ENCODE measurements at regions not wholly inside any gene's neighbourhood (a gene's known extent, or its start where the extent isn't known, plus 50 kb on each side); places are given as distances from the start of the nearest gene placed in this dataset.

DNA sequence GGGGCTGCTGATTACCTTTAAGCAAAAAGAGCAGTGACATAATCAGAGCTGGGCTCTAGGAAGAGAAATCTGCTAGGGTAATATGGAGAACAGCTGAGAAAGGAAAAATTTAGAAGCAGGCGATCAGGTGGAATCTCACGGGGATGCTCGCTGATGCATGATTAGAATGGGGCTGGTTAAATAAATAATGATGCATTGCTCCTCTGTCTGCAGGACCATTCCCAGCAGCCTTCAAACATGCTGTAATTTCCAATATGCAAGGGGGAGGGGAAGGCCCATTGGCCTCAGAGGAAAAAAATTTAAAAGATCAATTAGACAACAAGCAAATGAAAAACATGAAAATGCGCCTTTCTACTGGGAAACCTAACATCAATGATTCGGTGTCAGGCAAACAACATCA is 65.6 kb upstream of the C10orf90 start:
- H3K4me3 ChIP-seq (replicated peaks in 1 of 3; ENCODE audit: insufficient read depth in 1 of 3, low read depth in 1 of 3, low read length in 3 of 3) = no peak overlapping the region
- no peaks in the 10 kb centered on the region for H3K9me3 ChIP-seq (replicated peaks; ENCODE audit: control insufficient read depth, insufficient read depth, low read length)
- H3K79me2 ChIP-seq (ENCODE audit: control insufficient read depth, insufficient read depth, low read length) = no peaks in the 10 kb centered on the region
- TF ChIP-seq, protein P1, sequence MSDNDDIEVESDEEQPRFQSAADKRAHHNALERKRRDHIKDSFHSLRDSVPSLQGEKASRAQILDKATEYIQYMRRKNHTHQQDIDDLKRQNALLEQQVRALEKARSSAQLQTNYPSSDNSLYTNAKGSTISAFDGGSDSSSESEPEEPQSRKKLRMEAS (IDR thresholded peaks at IDR 0.05; ENCODE audit: insufficient read depth, insufficient read length) = no peak
- no peak for TF ChIP-seq POLR2AphosphoS5 (IDR thresholded peaks at IDR 0.05; ENCODE audit: insufficient read depth, low read depth, low read length)
- TF ChIP-seq, protein P2, sequence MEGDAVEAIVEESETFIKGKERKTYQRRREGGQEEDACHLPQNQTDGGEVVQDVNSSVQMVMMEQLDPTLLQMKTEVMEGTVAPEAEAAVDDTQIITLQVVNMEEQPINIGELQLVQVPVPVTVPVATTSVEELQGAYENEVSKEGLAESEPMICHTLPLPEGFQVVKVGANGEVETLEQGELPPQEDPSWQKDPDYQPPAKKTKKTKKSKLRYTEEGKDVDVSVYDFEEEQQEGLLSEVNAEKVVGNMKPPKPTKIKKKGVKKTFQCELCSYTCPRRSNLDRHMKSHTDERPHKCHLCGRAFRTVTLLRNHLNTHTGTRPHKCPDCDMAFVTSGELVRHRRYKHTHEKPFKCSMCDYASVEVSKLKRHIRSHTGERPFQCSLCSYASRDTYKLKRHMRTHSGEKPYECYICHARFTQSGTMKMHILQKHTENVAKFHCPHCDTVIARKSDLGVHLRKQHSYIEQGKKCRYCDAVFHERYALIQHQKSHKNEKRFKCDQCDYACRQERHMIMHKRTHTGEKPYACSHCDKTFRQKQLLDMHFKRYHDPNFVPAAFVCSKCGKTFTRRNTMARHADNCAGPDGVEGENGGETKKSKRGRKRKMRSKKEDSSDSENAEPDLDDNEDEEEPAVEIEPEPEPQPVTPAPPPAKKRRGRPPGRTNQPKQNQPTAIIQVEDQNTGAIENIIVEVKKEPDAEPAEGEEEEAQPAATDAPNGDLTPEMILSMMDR (IDR thresholded peaks at IDR 0.05; ENCODE audit: extremely low read depth in 1 of 2, insufficient read depth in 1 of 2, low read depth in 1 of 2, low read length in 2 of 2) = no peak
- TF ChIP-seq MYC (IDR thresholded peaks at IDR 0.05; ENCODE audit: low read depth, low read length) = no peak
- TF ChIP-seq GATA2 (IDR thresholded peaks at IDR 0.05; ENCODE audit: insufficient read depth, insufficient read length, low read depth, low read length) = no peak
- TF ChIP-seq JUN (IDR thresholded peaks at IDR 0.05; ENCODE audit: borderline replicate concordance, insufficient read depth, insufficient read length, low read depth) = no peak
- TF ChIP-seq FOS (IDR thresholded peaks at IDR 0.05; ENCODE audit: borderline replicate concordance, insufficient read depth, low read length) = no peak
- no peak for TF ChIP-seq POLR2A (IDR thresholded peaks at IDR 0.05; ENCODE audit: low read depth, low read length)
- no peak for TF ChIP-seq EZH2 (IDR thresholded peaks at IDR 0.05; ENCODE audit: borderline replicate concordance, low read depth, low read length, severe bottlenecking)
- CTCF ChIA-PET = interaction anchor here (1.4 kb wide), 1 partner anchor 13 kb away, joined by 3 read pairs; no protein-coding TSS in a partner anchor
- POLR2A ChIA-PET = no interaction called here
- FAIRE-seq (no peak), DNase-seq (ENCODE audit: low read depth, low spot score) (no peak)
- H3K27ac ChIP-seq (ENCODE audit: insufficient read depth, low read depth, low read length) = no peak overlapping the region
- H3K9me1 ChIP-seq (replicated peaks; ENCODE audit: control insufficient read depth, extremely low read depth, insufficient read depth, low read length) = no peaks in the 10 kb centered on the region
- no peak overlapping the region for H3K4me2 ChIP-seq (ENCODE audit: insufficient read depth, low read length)
- H2AFZ ChIP-seq (ENCODE audit: low read depth, low read length) = no peak overlapping the region
- no peak overlapping the region for H3K9ac ChIP-seq (replicated peaks; ENCODE audit: extremely low read depth, insufficient read depth, low read length)
- no peaks in the 10 kb centered on the region for H4K20me1 ChIP-seq (replicated peaks; ENCODE audit: control insufficient read depth, extremely low read depth, insufficient read depth, low read length)
- no peaks in the 10 kb centered on the region for H3K36me3 ChIP-seq (ENCODE audit: control insufficient read depth in 2 of 2, extremely low read depth in 1 of 2, insufficient read depth in 2 of 2, low read length in 2 of 2)
- intact Hi-C loops (cut with micrococcal nuclease) (no loop called here), dilution Hi-C loops (cut with MboI; ENCODE audit: extremely low pct_ligation_motif_present, low sequenced_read_pairs) (no loop called here)
- no peaks in the 10 kb centered on the region for H3K27me3 ChIP-seq (ENCODE audit: control insufficient read depth in 2 of 2, insufficient read depth in 2 of 2, low read length in 2 of 2)
- no TSS peak for BruUV-seq (replicated peaks)
- no peaks in the 10 kb centered on the region for H3K4me1 ChIP-seq (ENCODE audit: control insufficient read depth, extremely low read depth, insufficient read depth, low read length)

Data from endothelial cell of umbilical vein (primary cell).